SK-N-MC (cell line): ENCODE measurements at regions not wholly inside any gene's neighbourhood (a gene's known extent, or its start where the extent isn't known, plus 50 kb on each side); places are given as distances from the start of the nearest gene placed in this dataset.

Experiments used
- EZH2 ChIP-seq: fragments of 200-600 bp; sonication (generic); IDR thresholded peaks from one replicate; pipeline ENCODE4 v1.6.1; 2017; ENCODE audit warnings: antibody characterized with exemption
- FOXP2 ChIP-seq: optimal IDR thresholded peaks from 2 replicates; pipeline ENCODE3; 2011; ENCODE audit warnings: mild to moderate bottlenecking, moderate library complexity; ENCODE audit not compliant: insufficient read depth; ENCODE audit errors: extremely low read length, control extremely low read depth
- POLR2AphosphoS5 ChIP-seq: IDR thresholded peaks from 2 replicates; pipeline ENCODE4 v1.6.1; 2012; ENCODE audit warnings: mild to moderate bottlenecking, low read depth, low read length, borderline replicate concordance

GRCh38 chr5:82772281-82772680, 304.9 kb downstream of the TMEM167A start:
- no peak for TF ChIP-seq POLR2AphosphoS5
- no peak for TF ChIP-seq EZH2
- TF ChIP-seq FOXP2 = no peak
